ENCODE measurements at regions not wholly inside any gene's neighbourhood (a gene's known extent, or its start where the extent isn't known, plus 50 kb on each side); places are given as distances from the start of the nearest gene placed in this dataset.

- Histone ChIP-seq H3K27me3 (ENCODE audit: control insufficient read depth, insufficient read depth, low read length) (no peaks in the 10 kb centered on the region), H3K36me3 (ENCODE audit: control insufficient read depth, insufficient read depth, low read length) (no peaks in the 10 kb centered on the region), H3K4me3 (ENCODE audit: low read depth, low read length) (no peak overlapping the region)
- no peak for TF ChIP-seq CTCF (IDR thresholded peaks at IDR 0.05; ENCODE audit: insufficient read depth, low read length, severe bottlenecking)
- DNase-seq (ENCODE audit: low read depth) (no peak), FAIRE-seq (no peak)
Measured at GRCh38 chr4:57448901-57449300, 338.7 kb upstream of the IGFBP7 start.

GRCh38 chr4:57448452-57448851 lies 338.3 kb upstream of the IGFBP7 start:
- TF ChIP-seq CTCF (IDR thresholded peaks at IDR 0.05; ENCODE audit: insufficient read depth, low read length, severe bottlenecking): no peak

GRCh38 chr4:57446266-57446665 lies 336.1 kb upstream of the IGFBP7 start:
- FAIRE-seq (no peak), DNase-seq (ENCODE audit: low read depth) (no peak)
- Histone ChIP-seq H3K36me3 (ENCODE audit: control insufficient read depth, insufficient read depth, low read length) (no peaks in the 10 kb centered on the region), H3K27me3 (ENCODE audit: control insufficient read depth, insufficient read depth, low read length) (no peaks in the 10 kb centered on the region), H3K4me3 (ENCODE audit: low read depth, low read length) (no peak overlapping the region)
- TF ChIP-seq CTCF (IDR thresholded peaks at IDR 0.05; ENCODE audit: insufficient read depth, low read length, severe bottlenecking): no peak

More at GRCh38 chr4:57448452-57448851, 338.3 kb upstream of the IGFBP7 start:
- no peak for FAIRE-seq
- Histone ChIP-seq H3K27me3 (ENCODE audit: control insufficient read depth, insufficient read depth, low read length) (no peaks in the 10 kb centered on the region), H3K36me3 (ENCODE audit: control insufficient read depth, insufficient read depth, low read length) (no peaks in the 10 kb centered on the region), H3K4me3 (ENCODE audit: low read depth, low read length) (no peak overlapping the region)
- DNase-seq (ENCODE audit: low read depth): no peak

- FAIRE-seq: no peak
- Histone ChIP-seq H3K4me3 (ENCODE audit: low read depth, low read length) (no peak overlapping the region), H3K36me3 (ENCODE audit: control insufficient read depth, insufficient read depth, low read length) (no peaks in the 10 kb centered on the region), H3K27me3 (ENCODE audit: control insufficient read depth, insufficient read depth, low read length) (no peaks in the 10 kb centered on the region)
- TF ChIP-seq CTCF (IDR thresholded peaks at IDR 0.05; ENCODE audit: insufficient read depth, low read length, severe bottlenecking): no peak
- no peak for DNase-seq (ENCODE audit: low read depth)
Measured at GRCh38 chr4:57445686-57446085, 335.5 kb upstream of the IGFBP7 start.

GRCh38 chr4:57444671-57445070 lies 334.5 kb upstream of the IGFBP7 start:
- no peak for DNase-seq (ENCODE audit: low read depth)
- FAIRE-seq: no peak
- no peak for TF ChIP-seq CTCF (IDR thresholded peaks at IDR 0.05; ENCODE audit: insufficient read depth, low read length, severe bottlenecking)
- no peaks in the 10 kb centered on the region for H3K36me3 ChIP-seq (ENCODE audit: control insufficient read depth, insufficient read depth, low read length)
- no peaks in the 10 kb centered on the region for H3K27me3 ChIP-seq (ENCODE audit: control insufficient read depth, insufficient read depth, low read length)
- H3K4me3 ChIP-seq (ENCODE audit: low read depth, low read length): no peak overlapping the region

GRCh38 chr4:57443787-57444186 lies 333.6 kb upstream of the IGFBP7 start:
- no peak for DNase-seq (ENCODE audit: low read depth)
- Histone ChIP-seq H3K36me3 (ENCODE audit: control insufficient read depth, insufficient read depth, low read length) (no peaks in the 10 kb centered on the region), H3K4me3 (ENCODE audit: low read depth, low read length) (no peak overlapping the region), H3K27me3 (ENCODE audit: control insufficient read depth, insufficient read depth, low read length) (no peaks in the 10 kb centered on the region)
- no peak for TF ChIP-seq CTCF (IDR thresholded peaks at IDR 0.05; ENCODE audit: insufficient read depth, low read length, severe bottlenecking)
- FAIRE-seq: no peak
